ENCODE measurements at regions not wholly inside any gene's neighbourhood (a gene's known extent, or its start where the extent isn't known, plus 50 kb on each side); places are given as distances from the start of the nearest gene placed in this dataset.
A peak's percentile ranks its signal among the peaks of the same experiment; 100 is the strongest.

GRCh38 chr3:154745929-154746328 lies 315.9 kb upstream of the GPR149 start:
- in situ Hi-C loops (cut with HindIII; ENCODE audit: low pct_unique_long_range_greater_than_20kb, low sequenced_read_pairs) = no loop called here

GRCh38 chr3:154745122-154745521 lies 315.1 kb upstream of the GPR149 start:
- DNase-seq (ENCODE audit: low read depth) = no peak
- in situ Hi-C loops (cut with HindIII; ENCODE audit: low pct_unique_long_range_greater_than_20kb, low sequenced_read_pairs) = no loop called here

More at GRCh38 chr3:154745929-154746328, 315.9 kb upstream of the GPR149 start:
- DNase-seq (ENCODE audit: low read depth) = no peak

GRCh38 chr3:154743418-154743817 lies 313.4 kb upstream of the GPR149 start:
- no peak for DNase-seq (ENCODE audit: low read depth)
- in situ Hi-C loops (cut with HindIII; ENCODE audit: low pct_unique_long_range_greater_than_20kb, low sequenced_read_pairs) = no loop called here

GRCh38 chr3:154734468-154734867 lies 304.5 kb upstream of the GPR149 start:
- in situ Hi-C loops (cut with HindIII; ENCODE audit: low pct_unique_long_range_greater_than_20kb, low sequenced_read_pairs) = no loop called here
- DNase-seq (ENCODE audit: low read depth) = no peak

GRCh38 chr3:154730186-154730585 lies 300.2 kb upstream of the GPR149 start:
- in situ Hi-C loops (cut with HindIII; ENCODE audit: low pct_unique_long_range_greater_than_20kb, low sequenced_read_pairs) = no loop called here
- DNase-seq (ENCODE audit: low read depth) = peak; percentile 13

GRCh38 chr3:154729741-154730140 lies 299.8 kb upstream of the GPR149 start:
- no peak for DNase-seq (ENCODE audit: low read depth)
- in situ Hi-C loops (cut with HindIII; ENCODE audit: low pct_unique_long_range_greater_than_20kb, low sequenced_read_pairs) = no loop called here

GRCh38 chr3:154728285-154728684 lies 298.3 kb upstream of the GPR149 start:
- in situ Hi-C loops (cut with HindIII; ENCODE audit: low pct_unique_long_range_greater_than_20kb, low sequenced_read_pairs) = no loop called here
- no peak for DNase-seq (ENCODE audit: low read depth)

GRCh38 chr3:154720921-154721320 lies 290.9 kb upstream of the GPR149 start:
- in situ Hi-C loops (cut with HindIII; ENCODE audit: low pct_unique_long_range_greater_than_20kb, low sequenced_read_pairs) = no loop called here
- no peak for DNase-seq (ENCODE audit: low read depth)

GRCh38 chr3:154718053-154718452 lies 288.1 kb upstream of the GPR149 start:
- no peak for DNase-seq (ENCODE audit: low read depth)
- in situ Hi-C loops (cut with HindIII; ENCODE audit: low pct_unique_long_range_greater_than_20kb, low sequenced_read_pairs) = no loop called here

GRCh38 chr3:154716170-154716569 lies 286.2 kb upstream of the GPR149 start:
- in situ Hi-C loops (cut with HindIII; ENCODE audit: low pct_unique_long_range_greater_than_20kb, low sequenced_read_pairs) = no loop called here
- no peak for DNase-seq (ENCODE audit: low read depth)

- DNase-seq (ENCODE audit: low read depth) = no peak
- in situ Hi-C loops (cut with HindIII; ENCODE audit: low pct_unique_long_range_greater_than_20kb, low sequenced_read_pairs) = no loop called here
Observed at GRCh38 chr3:154708554-154708953, 278.6 kb upstream of the GPR149 start.

- in situ Hi-C loops (cut with HindIII; ENCODE audit: low pct_unique_long_range_greater_than_20kb, low sequenced_read_pairs) = no loop called here
Observed at GRCh38 chr3:154701055-154701454, 271.1 kb upstream of the GPR149 start.

GRCh38 chr3:154690413-154690812 lies 260.4 kb upstream of the GPR149 start:
- no peak for DNase-seq (ENCODE audit: low read depth)
- in situ Hi-C loops (cut with HindIII; ENCODE audit: low pct_unique_long_range_greater_than_20kb, low sequenced_read_pairs) = no loop called here

More at GRCh38 chr3:154701055-154701454, 271.1 kb upstream of the GPR149 start:
- DNase-seq (ENCODE audit: low read depth) = no peak

- in situ Hi-C loops (cut with HindIII; ENCODE audit: low pct_unique_long_range_greater_than_20kb, low sequenced_read_pairs) = no loop called here
Observed at GRCh38 chr3:154684440-154684839, 254.4 kb upstream of the GPR149 start.

GRCh38 chr3:154684021-154684420 lies 254.0 kb upstream of the GPR149 start:
- no peak for DNase-seq (ENCODE audit: low read depth)
- in situ Hi-C loops (cut with HindIII; ENCODE audit: low pct_unique_long_range_greater_than_20kb, low sequenced_read_pairs) = no loop called here

More at GRCh38 chr3:154684440-154684839, 254.4 kb upstream of the GPR149 start:
- no peak for DNase-seq (ENCODE audit: low read depth)

- DNase-seq (ENCODE audit: low read depth) = no peak
- in situ Hi-C loops (cut with HindIII; ENCODE audit: low pct_unique_long_range_greater_than_20kb, low sequenced_read_pairs) = no loop called here
Observed at GRCh38 chr3:154678041-154678654, 248.2 kb upstream of the GPR149 start.

GRCh38 chr3:154668835-154669234 lies 238.8 kb upstream of the GPR149 start:
- DNase-seq (ENCODE audit: low read depth) = no peak
- in situ Hi-C loops (cut with HindIII; ENCODE audit: low pct_unique_long_range_greater_than_20kb, low sequenced_read_pairs) = no loop called here

GRCh38 chr3:154668187-154668586 lies 238.2 kb upstream of the GPR149 start:
- no peak for DNase-seq (ENCODE audit: low read depth)
- in situ Hi-C loops (cut with HindIII; ENCODE audit: low pct_unique_long_range_greater_than_20kb, low sequenced_read_pairs) = no loop called here

GRCh38 chr3:154666542-154666941 lies 236.6 kb upstream of the GPR149 start:
- DNase-seq (ENCODE audit: low read depth) = no peak
- in situ Hi-C loops (cut with HindIII; ENCODE audit: low pct_unique_long_range_greater_than_20kb, low sequenced_read_pairs) = no loop called here

GRCh38 chr3:154664714-154665113 lies 234.7 kb upstream of the GPR149 start:
- no peak for DNase-seq (ENCODE audit: low read depth)
- in situ Hi-C loops (cut with HindIII; ENCODE audit: low pct_unique_long_range_greater_than_20kb, low sequenced_read_pairs) = no loop called here

Measured in Caki2 (cell line).